ENCODE measurements at regions not wholly inside any gene's neighbourhood (a gene's known extent, or its start where the extent isn't known, plus 50 kb on each side); places are given as distances from the start of the nearest gene placed in this dataset.
"Not testable (repeated sequence)": the region's sequence is repeated elsewhere in the genome, so short reads cannot be mapped to it uniquely, and the experiment has no call there.

DNA sequence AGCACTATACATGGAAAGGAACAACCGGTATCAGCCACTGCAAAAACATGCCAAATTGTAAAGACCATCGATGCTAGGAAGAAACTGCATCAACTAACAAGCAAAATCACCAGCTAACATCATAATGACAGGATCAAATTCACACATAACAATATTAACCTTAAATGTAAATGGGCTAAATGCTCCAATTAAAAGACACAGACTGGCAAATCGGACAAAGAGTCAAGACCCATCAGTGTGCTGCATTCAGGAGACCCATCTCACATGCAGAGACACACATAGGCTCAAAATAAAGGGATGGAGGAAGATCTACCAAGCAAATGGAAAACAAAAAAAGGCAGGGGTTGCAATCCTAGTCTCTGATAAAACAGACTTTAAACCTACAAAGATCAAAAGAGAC lies 413.8 kb downstream of the ZEB2 start:
- not testable (repeated sequence) for DNase-seq

DNA sequence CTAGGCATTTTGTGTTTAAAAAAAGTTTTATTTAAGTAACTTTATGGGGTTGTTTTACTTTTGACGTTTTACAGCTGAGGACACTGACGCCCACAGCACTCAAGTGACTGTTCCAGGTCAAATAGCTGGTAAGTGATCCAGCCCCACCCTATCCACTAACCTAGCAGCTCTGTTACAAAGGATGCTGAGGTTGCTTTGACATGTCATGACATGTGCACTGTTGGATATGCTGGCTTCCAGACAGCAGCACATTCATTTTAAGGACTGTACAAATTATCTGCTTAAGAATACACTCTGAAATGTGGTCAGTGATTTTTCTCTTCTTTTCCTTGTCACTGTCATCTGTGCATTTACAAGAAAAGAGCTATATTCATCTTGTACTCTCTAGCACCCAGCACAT lies 417.5 kb downstream of the ZEB2 start:
- DNase-seq: no peak

GRCh38 chr2:144099780-144100377 lies 420.0 kb downstream of the ZEB2 start:
- DNase-seq: no peak

- DNase-seq: no peak
These were observed 420.6 kb downstream of the ZEB2 start for GRCh38 chr2:144099340-144099739.

DNA sequence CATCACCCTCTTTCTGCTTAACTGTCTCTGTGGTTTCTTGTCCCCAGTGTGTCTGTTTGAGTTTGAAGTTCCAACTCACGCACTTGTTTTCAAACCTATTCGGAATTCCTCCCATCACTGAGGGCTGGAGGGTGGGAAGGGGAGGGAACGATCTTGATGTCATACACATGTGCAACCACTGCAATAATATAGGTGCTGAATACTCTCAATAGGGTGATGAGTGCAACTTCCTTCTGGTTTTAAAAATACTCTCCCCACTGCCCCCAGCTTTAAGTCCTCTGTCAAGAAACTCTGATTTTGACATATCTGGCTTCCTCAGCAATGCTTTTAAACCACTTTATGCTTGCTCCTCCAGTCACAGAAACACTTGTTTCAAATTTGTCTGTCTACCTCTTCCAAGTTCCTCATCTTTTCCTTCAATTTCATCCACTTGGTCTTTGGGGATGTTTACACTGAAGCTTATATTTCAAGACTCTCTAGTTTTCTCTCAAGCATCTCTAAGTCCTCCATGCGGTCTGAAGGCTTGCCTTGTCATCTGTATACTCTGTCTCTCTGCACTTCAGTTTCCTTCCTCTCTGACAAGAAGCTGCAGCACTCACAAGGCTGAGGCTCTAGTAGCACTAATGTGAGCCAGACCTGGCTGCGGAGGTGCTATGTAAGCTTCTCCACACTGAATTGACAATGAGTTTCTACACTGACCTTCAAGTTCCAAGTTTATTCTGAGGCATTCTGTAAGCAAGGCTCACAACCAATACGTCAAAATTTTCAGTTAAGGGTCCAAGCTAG lies 422.3 kb downstream of the ZEB2 start:
- no peak for DNase-seq

DNA sequence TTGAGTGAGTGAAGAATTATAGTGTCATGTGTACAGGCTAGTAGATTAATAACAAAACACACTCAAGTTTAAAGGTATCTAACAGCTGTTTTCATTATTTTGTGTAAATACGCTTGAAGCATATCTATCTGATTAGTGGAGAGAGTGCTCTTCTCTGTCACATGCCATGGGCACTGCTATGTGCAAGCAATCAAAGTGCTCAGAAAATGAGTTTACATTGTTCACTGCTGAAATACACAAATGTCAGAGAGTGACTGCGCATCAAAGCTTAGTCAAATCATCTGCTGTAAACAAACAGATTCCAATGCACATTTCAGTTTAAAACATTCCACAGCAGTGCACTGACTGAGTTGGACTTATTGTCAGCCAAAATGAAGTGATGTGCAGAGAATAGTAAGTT lies 423.4 kb downstream of the ZEB2 start:
- DNase-seq: no peak

DNA sequence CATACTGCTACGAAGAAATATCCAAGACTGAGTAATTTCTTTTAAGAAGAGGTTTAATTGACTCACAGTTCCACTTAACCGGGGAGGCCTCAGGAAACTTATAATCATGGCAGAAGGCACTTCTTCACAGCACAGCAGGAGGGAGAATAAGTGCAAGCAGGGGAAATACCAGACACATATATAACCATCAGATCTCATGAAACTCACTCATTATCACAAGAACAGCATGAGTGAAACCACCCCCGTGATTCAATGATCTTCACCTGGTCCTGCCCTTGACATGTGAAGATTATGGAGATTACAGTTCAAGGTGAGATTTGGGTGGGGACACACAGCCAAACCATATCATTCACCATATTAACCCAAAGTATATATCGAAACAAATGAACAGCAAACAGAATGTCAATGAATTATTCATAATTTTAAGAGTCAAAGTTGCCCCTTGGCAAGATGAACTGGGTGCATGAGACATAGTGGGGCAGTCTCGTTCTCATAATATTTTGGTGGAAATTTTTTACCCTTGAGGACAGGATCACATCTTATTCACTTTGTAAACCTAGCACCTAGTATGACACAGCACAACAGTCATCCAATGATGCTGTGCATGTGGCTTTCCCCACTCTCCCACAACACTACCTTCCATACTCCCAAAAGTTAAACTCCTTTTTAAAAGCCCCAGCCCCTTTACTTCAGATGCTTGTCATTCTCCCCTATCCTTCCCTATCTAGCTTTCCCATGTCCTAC lies 425.3 kb downstream of the ZEB2 start:
- no peak for DNase-seq

- no peak for DNase-seq
These were observed 428.3 kb downstream of the ZEB2 start for GRCh38 chr2:144091622-144092021.

DNA sequence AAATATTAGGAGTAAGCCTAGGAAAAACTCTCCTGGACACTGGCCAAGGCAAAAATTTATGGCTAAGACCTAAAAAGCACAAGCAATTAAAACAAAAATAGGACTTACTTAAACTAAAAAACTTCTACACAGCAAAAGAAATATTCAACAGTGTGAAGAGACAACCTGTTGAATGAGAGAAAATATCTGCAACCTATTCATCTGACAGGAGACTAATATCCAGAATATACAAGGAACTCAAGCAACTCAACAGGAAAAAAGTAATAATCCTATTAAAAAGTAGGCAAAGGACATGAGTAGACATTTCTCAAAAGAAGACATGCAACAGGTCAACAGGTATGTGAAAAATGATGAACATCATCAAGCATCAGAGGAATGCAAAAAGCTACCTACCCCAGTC lies 431.1 kb downstream of the ZEB2 start:
- no peak for DNase-seq

DNA sequence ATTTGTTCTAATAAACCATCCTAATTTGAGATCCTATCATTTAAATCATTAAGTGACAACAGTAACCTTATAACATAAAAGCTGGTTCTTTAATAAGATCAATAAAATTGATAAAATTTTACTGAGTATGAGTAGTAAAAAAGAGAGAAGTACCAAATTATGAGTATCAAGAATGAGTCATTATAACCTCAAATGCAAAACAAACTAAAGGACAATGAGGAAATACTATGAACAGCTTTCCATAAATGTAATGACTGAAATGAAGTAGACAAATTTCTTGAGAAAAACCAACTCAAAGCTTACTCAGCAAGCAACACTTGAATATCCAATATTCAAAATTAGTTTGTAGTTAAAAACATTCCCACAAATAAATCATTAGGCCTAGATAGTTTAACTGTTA lies 433.0 kb downstream of the ZEB2 start:
- no peak for DNase-seq

- no peak for DNase-seq
These were observed 434.9 kb downstream of the ZEB2 start for GRCh38 chr2:144085016-144085415.

DNA sequence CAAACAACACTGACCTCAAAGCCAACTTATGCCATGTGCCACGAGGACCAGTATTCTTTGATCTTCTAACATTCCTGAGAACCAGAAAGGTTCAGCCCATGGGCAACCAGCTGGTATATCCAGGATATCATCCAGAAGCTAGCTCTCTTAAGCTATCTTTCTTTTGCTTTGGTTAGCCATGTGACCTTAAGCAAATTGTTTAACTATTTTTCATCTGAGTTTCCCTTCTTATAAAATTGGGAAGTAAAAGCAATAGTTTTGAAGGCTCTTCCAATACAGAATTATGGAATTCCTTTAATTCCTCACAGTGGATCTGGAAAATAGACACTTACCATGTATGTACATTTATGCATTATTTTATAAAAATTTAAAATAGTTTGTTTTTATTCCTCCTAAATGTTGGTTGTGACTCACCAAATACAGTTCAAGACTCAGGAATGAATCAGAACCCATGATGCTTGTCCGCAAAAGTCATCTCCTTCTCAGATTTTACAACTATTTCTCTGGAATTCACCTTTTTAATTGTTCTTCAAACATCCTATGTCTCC lies 435.7 kb downstream of the ZEB2 start:
- no peak for DNase-seq

DNA sequence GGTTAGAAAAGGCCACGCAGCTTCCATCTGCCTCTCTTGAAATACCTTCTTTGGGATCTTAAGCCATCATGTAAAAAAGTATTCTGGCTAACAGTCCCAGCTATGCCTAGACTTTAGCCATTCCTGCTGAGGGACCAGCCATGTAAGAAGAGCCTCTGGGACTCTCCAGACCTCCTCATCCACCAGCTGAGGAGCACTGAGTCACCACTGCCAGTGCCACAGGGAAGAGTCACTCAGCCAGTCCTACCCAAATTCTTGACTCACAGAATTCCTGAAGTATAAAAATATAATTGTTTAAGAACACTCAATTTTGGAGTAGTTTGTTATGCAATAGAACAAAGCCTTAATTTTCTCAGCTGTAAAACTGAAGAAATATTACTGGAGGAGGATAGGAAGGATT lies 436.7 kb downstream of the ZEB2 start:
- no peak for DNase-seq

- no peak for DNase-seq
These were observed 437.1 kb downstream of the ZEB2 start for GRCh38 chr2:144082777-144083176.

- DNase-seq: no peak
These were observed 437.6 kb downstream of the ZEB2 start for GRCh38 chr2:144082327-144082726.

DNA sequence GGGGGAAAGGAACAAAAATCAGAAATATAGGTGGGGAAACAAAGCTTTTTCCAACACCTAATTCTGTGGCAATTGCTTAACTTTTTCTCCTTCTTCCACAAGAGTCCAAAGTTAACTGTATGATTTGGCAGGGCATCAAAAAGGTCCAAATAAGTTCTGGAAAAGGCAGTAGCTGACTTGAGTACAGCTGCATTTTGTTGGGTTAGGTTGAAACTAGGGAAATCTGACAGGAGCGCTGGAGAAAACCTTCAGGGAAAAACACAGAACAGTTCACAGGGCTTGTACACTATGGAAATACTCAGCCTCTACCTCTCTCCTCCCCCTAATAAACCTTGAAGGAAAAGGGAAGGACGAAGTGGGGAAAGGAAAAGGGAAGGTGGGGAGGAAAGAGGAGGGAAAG lies 438.6 kb downstream of the ZEB2 start:
- no peak for DNase-seq

DNA sequence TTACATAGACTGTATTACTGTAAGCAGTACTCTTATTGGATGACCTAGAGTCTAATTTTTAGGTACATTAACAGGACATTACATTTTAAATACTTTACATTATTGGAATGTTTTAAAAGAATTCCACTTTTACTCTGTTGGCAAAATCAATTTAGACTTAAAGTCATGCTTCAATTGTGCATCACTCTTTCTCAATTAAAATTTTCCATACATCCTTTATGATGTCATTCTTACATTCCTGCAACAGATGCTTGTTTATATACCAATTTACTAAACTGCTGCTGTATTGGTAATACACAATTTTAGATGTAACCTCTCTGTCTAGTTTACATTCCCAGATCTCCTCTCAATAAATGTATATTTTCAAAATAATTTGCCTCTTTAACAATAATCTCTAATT lies 440.1 kb downstream of the ZEB2 start:
- DNase-seq: no peak

GRCh38 chr2:144078802-144079724 lies 440.9 kb downstream of the ZEB2 start:
- no peak for DNase-seq

GRCh38 chr2:144078106-144078505 lies 441.8 kb downstream of the ZEB2 start:
- no peak for DNase-seq

DNA sequence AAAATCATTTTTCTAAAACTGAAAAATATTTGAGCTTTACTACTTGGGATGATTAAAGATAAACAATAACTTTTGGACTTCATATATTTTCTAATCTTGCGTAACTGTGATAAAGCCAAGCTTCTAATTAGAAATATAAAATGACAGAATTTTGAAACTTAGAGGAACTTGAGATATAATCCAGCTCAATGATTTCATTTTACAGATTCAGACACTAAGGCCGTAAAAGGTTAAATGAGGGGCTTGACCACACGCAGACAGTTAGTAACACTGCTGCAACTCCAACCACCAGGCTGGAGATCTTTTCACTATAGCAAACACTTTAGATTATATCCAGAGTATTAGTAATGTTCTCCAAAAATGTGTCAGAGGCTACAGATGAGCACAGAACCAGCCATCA lies 445.5 kb downstream of the ZEB2 start:
- DNase-seq: no peak

DNA sequence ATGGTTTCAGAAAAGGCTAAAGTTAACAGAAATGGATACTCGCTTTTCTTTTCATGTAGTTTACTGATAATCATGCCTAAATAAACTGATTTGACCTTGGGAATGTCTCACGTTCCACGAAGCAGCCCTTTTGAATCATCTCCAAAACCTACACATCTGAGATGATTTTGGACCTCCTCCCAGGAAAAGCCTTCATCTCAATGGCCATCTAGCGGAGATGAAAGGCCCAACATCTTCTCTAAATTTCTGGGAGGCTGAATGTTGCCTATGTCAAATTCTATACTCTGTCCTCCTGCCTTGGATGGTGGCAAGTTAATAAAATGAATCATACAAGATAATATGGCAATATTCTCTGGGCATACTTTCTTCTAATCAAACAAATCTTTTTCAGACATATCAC lies 448.5 kb downstream of the ZEB2 start:
- no peak for DNase-seq

DNA sequence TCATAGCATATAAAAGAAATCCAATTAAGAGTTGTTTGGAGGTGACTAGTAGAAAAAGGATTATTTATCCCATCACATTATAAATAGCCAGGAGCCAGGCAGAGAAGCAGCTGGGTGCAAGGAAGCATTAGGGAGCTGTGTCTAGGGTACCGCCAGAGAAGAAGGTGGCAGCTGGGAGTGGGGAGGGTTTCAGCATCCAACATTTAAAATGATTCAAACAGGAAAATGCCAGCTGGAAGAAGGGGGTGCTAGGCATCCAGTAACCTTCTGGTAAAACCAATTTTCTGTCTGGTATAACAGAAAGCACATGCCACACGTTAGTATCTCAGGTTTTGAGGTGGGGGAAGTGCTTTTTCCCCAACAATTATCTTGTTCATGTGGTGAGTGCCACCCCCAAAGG lies 452.4 kb downstream of the ZEB2 start:
- no peak for DNase-seq

- no peak for DNase-seq
These were observed 456.3 kb downstream of the ZEB2 start for GRCh38 chr2:144063602-144064001.

Measured in activated T-cell treated with anti-CD3 and anti-CD28 coated beads for 4 hours (primary cell).